HEK293 (cell line): ENCODE measurements at regions not wholly inside any gene's neighbourhood (a gene's known extent, or its start where the extent isn't known, plus 50 kb on each side); places are given as distances from the start of the nearest gene placed in this dataset.

Source experiments
- CTCF ChIA-PET: fragments of 350-600 bp; formaldehyde crosslinking; extraction: SDS; loops from one replicate; lab custom pipeline; 2021; ENCODE audit warnings: antibody characterized with exemption; lab: Yijun Ruan, JAX
- POLR2A ChIA-PET: fragments of 300-600 bp; formaldehyde crosslinking; extraction: SDS; loops from one replicate; lab custom pipeline; 2020; ENCODE audit warnings: antibody characterized with exemption, inconsistent platforms; lab: Yijun Ruan, JAX
- H3K27ac ChIP-seq: fragments of 200-500 bp; sonication (Bioruptor generic); 2 replicates; pipeline ENCODE4 v1.5.1; 2014; ENCODE audit warnings: low read depth, low read length, control low read depth, inconsistent platforms; ENCODE audit errors: extremely low read depth
- H3K36me3 ChIP-seq, 2 experiments: fragments of 200-500 bp in 1 of 2; sonication (Bioruptor generic) in 1 of 2; 1 replicate in 1 of 2; 2 replicates in 1 of 2; pipeline ENCODE4 v1.5.1; 2014 to 2017; ENCODE audit warnings: inconsistent platforms in 2 of 2, low read length in 2 of 2; ENCODE audit not compliant: control insufficient read depth in 2 of 2, insufficient read depth in 1 of 2
- H3K4me1 ChIP-seq: fragments of 200-500 bp; sonication (Bioruptor generic); 2 replicates; pipeline ENCODE4 v1.5.1; 2014; ENCODE audit warnings: mild to moderate bottlenecking, low read length, inconsistent platforms; ENCODE audit not compliant: control insufficient read depth, insufficient read depth
- H3K4me3 ChIP-seq: 2 replicates; pipeline ENCODE4 v1.5.1; 2011; ENCODE audit warnings: low read depth, mild to moderate bottlenecking, control low read depth, low read length, moderate library complexity
- H3K9me3 ChIP-seq: fragments of 200-500 bp; sonication (Bioruptor generic); 2 replicates; pipeline ENCODE4 v1.5.1; 2014; ENCODE audit warnings: low read depth, low read length, inconsistent platforms; ENCODE audit not compliant: control insufficient read depth, insufficient read depth
- BCL11A ChIP-seq: fragments of 450-650 bp; formaldehyde crosslinking; IDR thresholded peaks from 2 replicates; pipeline ENCODE4 v1.5.1; 2016; ENCODE audit warnings: low read depth, missing biosample characterization, missing genetic modification characterization
- TCF7L2 ChIP-seq: IDR thresholded peaks from 2 replicates; pipeline ENCODE4 v1.6.1; 2011; ENCODE audit warnings: low read depth, mild to moderate bottlenecking, inconsistent platforms, low read length, moderate library complexity, borderline replicate concordance
- ZNF16 ChIP-seq: fragments of 450-650 bp; formaldehyde crosslinking; IDR thresholded peaks from 2 replicates; pipeline ENCODE4 v1.5.1; 2016; ENCODE audit warnings: low read depth, missing biosample characterization, missing genetic modification characterization
- ZNF350 ChIP-seq: fragments of 450-650 bp; formaldehyde crosslinking; IDR thresholded peaks from 2 replicates; pipeline ENCODE4 v1.5.0; 2017; ENCODE audit warnings: missing biosample characterization, mild to moderate bottlenecking, missing genetic modification characterization
- ZNF394 ChIP-seq: fragments of 450-650 bp; formaldehyde crosslinking; IDR thresholded peaks from 2 replicates; pipeline ENCODE4 v1.5.1; 2016; ENCODE audit warnings: missing biosample characterization, missing genetic modification characterization, mild to moderate bottlenecking, moderate library complexity, borderline replicate concordance
- ZNF707 ChIP-seq: fragments of 450-650 bp; formaldehyde crosslinking; IDR thresholded peaks from 2 replicates; pipeline ENCODE4 v1.5.1; 2016; ENCODE audit warnings: missing biosample characterization, missing genetic modification characterization
- ZNF785 ChIP-seq: fragments of 450-650 bp; formaldehyde crosslinking; IDR thresholded peaks from 2 replicates; pipeline ENCODE4 v1.5.1; 2016; ENCODE audit warnings: missing biosample characterization, missing genetic modification characterization
- TF ChIP-seq, protein P1 (sequence below): fragments of 450-650 bp; formaldehyde crosslinking; IDR thresholded peaks from 2 replicates; pipeline ENCODE4 v1.5.1; 2017; ENCODE audit warnings: missing biosample characterization, missing genetic modification characterization
- TF ChIP-seq, protein P2 (sequence below): fragments of 450-650 bp; formaldehyde crosslinking; IDR thresholded peaks from 2 replicates; pipeline ENCODE4 v1.5.1; 2016; ENCODE audit warnings: missing biosample characterization, missing genetic modification characterization, borderline replicate concordance
- TF ChIP-seq, protein P3 (sequence below): fragments of 450-650 bp; formaldehyde crosslinking; conservative IDR thresholded peaks from 2 replicates; pipeline ENCODE4 v1.5.1; 2016; ENCODE audit warnings: low read depth, missing biosample characterization, missing genetic modification characterization
- TF ChIP-seq, protein P4 (sequence below): fragments of 450-650 bp; formaldehyde crosslinking; IDR thresholded peaks from 2 replicates; pipeline ENCODE4 v1.5.1; 2016; ENCODE audit warnings: missing biosample characterization, missing genetic modification characterization
- TF ChIP-seq, protein P5 (sequence below): fragments of 450-650 bp; formaldehyde crosslinking; IDR thresholded peaks from 2 replicates; pipeline ENCODE4 v1.5.1; 2016; ENCODE audit warnings: missing biosample characterization, missing genetic modification characterization

DNA sequence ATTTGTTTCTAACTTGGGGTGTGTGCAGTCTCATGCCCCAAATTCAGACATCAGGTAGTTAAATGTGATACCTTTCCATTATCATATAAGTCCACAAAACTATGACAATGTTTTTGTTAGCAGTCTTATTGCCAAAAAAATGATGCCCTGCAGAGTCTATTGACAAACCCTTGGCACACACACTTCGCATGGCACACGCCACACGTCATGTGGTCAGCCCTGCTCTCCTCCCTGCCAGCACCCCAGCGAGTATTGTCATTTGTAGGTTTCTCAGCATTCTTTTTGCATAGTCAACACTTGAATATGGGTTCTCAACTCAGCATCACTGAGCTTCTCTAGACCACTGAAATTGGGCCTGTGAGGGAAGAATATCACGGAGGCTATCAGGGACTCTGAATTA is 356.0 kb downstream of the INHBA start:
- TF ChIP-seq, protein P1, sequence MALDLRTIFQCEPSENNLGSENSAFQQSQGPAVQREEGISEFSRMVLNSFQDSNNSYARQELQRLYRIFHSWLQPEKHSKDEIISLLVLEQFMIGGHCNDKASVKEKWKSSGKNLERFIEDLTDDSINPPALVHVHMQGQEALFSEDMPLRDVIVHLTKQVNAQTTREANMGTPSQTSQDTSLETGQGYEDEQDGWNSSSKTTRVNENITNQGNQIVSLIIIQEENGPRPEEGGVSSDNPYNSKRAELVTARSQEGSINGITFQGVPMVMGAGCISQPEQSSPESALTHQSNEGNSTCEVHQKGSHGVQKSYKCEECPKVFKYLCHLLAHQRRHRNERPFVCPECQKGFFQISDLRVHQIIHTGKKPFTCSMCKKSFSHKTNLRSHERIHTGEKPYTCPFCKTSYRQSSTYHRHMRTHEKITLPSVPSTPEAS (tag by site-specific recombination): no peak
- no peak for TF ChIP-seq BCL11A (tag by site-specific recombination)
- TF ChIP-seq, protein P2, sequence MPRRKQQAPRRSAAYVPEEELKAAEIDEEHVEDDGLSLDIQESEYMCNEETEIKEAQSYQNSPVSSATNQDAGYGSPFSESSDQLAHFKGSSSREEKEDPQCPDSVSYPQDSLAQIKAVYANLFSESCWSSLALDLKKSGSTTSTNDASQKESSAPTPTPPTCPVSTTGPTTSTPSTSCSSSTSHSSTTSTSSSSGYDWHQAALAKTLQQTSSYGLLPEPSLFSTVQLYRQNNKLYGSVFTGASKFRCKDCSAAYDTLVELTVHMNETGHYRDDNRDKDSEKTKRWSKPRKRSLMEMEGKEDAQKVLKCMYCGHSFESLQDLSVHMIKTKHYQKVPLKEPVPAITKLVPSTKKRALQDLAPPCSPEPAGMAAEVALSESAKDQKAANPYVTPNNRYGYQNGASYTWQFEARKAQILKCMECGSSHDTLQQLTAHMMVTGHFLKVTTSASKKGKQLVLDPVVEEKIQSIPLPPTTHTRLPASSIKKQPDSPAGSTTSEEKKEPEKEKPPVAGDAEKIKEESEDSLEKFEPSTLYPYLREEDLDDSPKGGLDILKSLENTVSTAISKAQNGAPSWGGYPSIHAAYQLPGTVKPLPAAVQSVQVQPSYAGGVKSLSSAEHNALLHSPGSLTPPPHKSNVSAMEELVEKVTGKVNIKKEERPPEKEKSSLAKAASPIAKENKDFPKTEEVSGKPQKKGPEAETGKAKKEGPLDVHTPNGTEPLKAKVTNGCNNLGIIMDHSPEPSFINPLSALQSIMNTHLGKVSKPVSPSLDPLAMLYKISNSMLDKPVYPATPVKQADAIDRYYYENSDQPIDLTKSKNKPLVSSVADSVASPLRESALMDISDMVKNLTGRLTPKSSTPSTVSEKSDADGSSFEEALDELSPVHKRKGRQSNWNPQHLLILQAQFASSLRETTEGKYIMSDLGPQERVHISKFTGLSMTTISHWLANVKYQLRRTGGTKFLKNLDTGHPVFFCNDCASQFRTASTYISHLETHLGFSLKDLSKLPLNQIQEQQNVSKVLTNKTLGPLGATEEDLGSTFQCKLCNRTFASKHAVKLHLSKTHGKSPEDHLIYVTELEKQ (tag by site-specific recombination): no peak
- TF ChIP-seq ZNF707 (tag by site-specific recombination): no peak
- no peak for TF ChIP-seq ZNF16 (tag by site-specific recombination)
- no peak for TF ChIP-seq ZNF350 (tag by site-specific recombination)
- TF ChIP-seq TCF7L2: no peak
- TF ChIP-seq, protein P3, sequence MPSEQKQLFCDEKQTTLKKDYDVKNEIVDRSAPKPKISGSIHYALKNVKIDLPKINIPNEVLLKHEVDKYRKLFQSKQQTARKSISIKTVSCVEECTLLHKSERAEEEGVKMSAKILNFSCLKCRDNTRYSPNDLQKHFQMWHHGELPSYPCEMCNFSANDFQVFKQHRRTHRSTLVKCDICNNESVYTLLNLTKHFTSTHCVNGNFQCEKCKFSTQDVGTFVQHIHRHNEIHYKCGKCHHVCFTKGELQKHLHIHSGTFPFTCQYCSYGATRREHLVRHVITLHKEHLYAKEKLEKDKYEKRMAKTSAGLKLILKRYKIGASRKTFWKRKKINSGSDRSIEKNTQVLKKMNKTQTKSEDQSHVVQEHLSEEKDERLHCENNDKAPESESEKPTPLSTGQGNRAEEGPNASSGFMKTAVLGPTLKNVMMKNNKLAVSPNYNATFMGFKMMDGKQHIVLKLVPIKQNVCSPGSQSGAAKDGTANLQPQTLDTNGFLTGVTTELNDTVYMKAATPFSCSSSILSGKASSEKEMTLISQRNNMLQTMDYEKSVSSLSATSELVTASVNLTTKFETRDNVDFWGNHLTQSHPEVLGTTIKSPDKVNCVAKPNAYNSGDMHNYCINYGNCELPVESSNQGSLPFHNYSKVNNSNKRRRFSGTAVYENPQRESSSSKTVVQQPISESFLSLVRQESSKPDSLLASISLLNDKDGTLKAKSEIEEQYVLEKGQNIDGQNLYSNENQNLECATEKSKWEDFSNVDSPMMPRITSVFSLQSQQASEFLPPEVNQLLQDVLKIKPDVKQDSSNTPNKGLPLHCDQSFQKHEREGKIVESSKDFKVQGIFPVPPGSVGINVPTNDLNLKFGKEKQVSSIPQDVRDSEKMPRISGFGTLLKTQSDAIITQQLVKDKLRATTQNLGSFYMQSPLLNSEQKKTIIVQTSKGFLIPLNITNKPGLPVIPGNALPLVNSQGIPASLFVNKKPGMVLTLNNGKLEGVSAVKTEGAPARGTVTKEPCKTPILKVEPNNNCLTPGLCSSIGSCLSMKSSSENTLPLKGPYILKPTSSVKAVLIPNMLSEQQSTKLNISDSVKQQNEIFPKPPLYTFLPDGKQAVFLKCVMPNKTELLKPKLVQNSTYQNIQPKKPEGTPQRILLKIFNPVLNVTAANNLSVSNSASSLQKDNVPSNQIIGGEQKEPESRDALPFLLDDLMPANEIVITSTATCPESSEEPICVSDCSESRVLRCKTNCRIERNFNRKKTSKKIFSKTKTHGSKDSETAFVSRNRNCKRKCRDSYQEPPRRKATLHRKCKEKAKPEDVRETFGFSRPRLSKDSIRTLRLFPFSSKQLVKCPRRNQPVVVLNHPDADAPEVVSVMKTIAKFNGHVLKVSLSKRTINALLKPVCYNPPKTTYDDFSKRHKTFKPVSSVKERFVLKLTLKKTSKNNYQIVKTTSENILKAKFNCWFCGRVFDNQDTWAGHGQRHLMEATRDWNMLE (tag by site-specific recombination): no peak
- TF ChIP-seq ZNF394 (tag by site-specific recombination): no peak
- no peak for TF ChIP-seq ZNF785 (tag by site-specific recombination)
- TF ChIP-seq, protein P4, sequence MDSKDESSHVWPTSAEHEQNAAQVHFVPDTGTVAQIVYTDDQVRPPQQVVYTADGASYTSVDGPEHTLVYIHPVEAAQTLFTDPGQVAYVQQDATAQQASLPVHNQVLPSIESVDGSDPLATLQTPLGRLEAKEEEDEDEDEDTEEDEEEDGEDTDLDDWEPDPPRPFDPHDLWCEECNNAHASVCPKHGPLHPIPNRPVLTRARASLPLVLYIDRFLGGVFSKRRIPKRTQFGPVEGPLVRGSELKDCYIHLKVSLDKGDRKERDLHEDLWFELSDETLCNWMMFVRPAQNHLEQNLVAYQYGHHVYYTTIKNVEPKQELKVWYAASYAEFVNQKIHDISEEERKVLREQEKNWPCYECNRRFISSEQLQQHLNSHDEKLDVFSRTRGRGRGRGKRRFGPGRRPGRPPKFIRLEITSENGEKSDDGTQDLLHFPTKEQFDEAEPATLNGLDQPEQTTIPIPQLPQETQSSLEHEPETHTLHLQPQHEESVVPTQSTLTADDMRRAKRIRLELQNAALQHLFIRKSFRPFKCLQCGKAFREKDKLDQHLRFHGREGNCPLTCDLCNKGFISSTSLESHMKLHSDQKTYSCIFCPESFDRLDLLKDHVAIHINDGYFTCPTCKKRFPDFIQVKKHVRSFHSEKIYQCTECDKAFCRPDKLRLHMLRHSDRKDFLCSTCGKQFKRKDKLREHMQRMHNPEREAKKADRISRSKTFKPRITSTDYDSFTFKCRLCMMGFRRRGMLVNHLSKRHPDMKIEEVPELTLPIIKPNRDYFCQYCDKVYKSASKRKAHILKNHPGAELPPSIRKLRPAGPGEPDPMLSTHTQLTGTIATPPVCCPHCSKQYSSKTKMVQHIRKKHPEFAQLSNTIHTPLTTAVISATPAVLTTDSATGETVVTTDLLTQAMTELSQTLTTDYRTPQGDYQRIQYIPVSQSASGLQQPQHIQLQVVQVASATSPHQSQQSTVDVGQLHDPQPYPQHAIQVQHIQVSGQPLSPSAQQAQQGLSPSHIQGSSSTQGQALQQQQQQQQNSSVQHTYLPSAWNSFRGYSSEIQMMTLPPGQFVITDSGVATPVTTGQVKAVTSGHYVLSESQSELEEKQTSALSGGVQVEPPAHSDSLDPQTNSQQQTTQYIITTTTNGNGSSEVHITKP (tag by site-specific recombination): no peak
- TF ChIP-seq, protein P5, sequence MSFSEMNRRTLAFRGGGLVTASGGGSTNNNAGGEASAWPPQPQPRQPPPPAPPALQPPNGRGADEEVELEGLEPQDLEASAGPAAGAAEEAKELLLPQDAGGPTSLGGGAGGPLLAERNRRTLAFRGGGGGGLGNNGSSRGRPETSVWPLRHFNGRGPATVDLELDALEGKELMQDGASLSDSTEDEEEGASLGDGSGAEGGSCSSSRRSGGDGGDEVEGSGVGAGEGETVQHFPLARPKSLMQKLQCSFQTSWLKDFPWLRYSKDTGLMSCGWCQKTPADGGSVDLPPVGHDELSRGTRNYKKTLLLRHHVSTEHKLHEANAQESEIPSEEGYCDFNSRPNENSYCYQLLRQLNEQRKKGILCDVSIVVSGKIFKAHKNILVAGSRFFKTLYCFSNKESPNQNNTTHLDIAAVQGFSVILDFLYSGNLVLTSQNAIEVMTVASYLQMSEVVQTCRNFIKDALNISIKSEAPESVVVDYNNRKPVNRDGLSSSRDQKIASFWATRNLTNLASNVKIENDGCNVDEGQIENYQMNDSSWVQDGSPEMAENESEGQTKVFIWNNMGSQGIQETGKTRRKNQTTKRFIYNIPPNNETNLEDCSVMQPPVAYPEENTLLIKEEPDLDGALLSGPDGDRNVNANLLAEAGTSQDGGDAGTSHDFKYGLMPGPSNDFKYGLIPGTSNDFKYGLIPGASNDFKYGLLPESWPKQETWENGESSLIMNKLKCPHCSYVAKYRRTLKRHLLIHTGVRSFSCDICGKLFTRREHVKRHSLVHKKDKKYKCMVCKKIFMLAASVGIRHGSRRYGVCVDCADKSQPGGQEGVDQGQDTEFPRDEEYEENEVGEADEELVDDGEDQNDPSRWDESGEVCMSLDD (tag by site-specific recombination): no peak
- ChIA-PET CTCF (no interaction called here), POLR2A (no interaction called here)
- Histone ChIP-seq H3K9me3 (no peaks in the 10 kb centered on the region), H3K36me3 (no peaks in the 10 kb centered on the region), H3K4me1 (no peaks in the 10 kb centered on the region), H3K4me3 (no peak overlapping the region), H3K27ac (no peak overlapping the region)
